ENCODE measurements at regions not wholly inside any gene's neighbourhood (a gene's known extent, or its start where the extent isn't known, plus 50 kb on each side); places are given as distances from the start of the nearest gene placed in this dataset.
A peak's percentile ranks its signal among the peaks of the same experiment; 100 is the strongest.

- no peak overlapping the region for H3K27ac ChIP-seq (ENCODE audit: extremely low read length, insufficient read depth, low read length)
- no peak overlapping the region for H3K9ac ChIP-seq (ENCODE audit: insufficient read depth, low read depth, low read length)
- H4K20me1 ChIP-seq (ENCODE audit: insufficient read depth, low read length), result no peaks in the 10 kb centered on the region
- peak overlapping the region; percentile 48 for H3K4me2 ChIP-seq (ENCODE audit: low read depth, low read length)
- no peaks in the 10 kb centered on the region for H3K9me3 ChIP-seq (ENCODE audit: low read length)
- peaks cover 18% of the 10 kb centered on the region for H3K4me1 ChIP-seq (ENCODE audit: insufficient read depth, low read length)
- ChIA-PET CTCF (ENCODE audit: low intra/inter-chr PET ratio, low total read pairs) (no interaction called here), POLR2A (interaction anchor here (1.4 kb wide), 1 partner anchor 152 kb away, joined by 3 read pairs; no protein-coding TSS in a partner anchor)
- peak overlapping the region; percentile 55 for H2AFZ ChIP-seq (ENCODE audit: low read length)
- no TSS peak for BruUV-seq (replicated peaks)
- WGBS (ENCODE audit: low lambda C conversion rate), result 4% methylated on average over 4 of the region's 4 CpGs
- ATAC-seq, result peak; percentile 73
- DNase-seq (ENCODE audit: low spot score), result no peak
- intact Hi-C loops (cut with micrococcal nuclease; ENCODE audit: unreplicated experiment) (no loop called here), in situ Hi-C loops (cut with HindIII; ENCODE audit: extremely low pct_ligation_motif_present, low pct_unique_long_range_greater_than_20kb) (no loop called here)
- H3K4me3 ChIP-seq (replicated peaks in 1 of 3; ENCODE audit: insufficient read depth in 1 of 3, low read depth in 2 of 3, low read length in 3 of 3), result peak overlapping the region in 1 of 3 experiments; percentile 5; a peak in 1 of 6 replicates
- no peaks in the 10 kb centered on the region for H3K27me3 ChIP-seq (ENCODE audit: control insufficient read depth in 1 of 2, insufficient read depth in 2 of 2, low read length in 2 of 2)
- no peaks in the 10 kb centered on the region for H3K79me2 ChIP-seq (ENCODE audit: insufficient read depth, low read length)
- FAIRE-seq, result no peak
- TF ChIP-seq DNMT1 (CRISPR knock-in tag; IDR thresholded peaks at IDR 0.05) (no peak), SMAD9 (CRISPR knock-in tag; IDR thresholded peaks at IDR 0.05) (no peak), SNAI1 (CRISPR knock-in tag; IDR thresholded peaks at IDR 0.05; ENCODE audit: borderline replicate concordance) (no peak), CREM (IDR thresholded peaks at IDR 0.05) (no peak), CREM (CRISPR knock-in tag; IDR thresholded peaks at IDR 0.05) (no peak), ZFX (CRISPR knock-in tag; IDR thresholded peaks at IDR 0.05; ENCODE audit: low read depth) (no peak), SOX6 (IDR thresholded peaks at IDR 0.05) (no peak), SOX6 (CRISPR knock-in tag; IDR thresholded peaks at IDR 0.05) (0 out of 2 replicates have a peak, but pooled peaks have one; percentile 25), ZNF414 (CRISPR knock-in tag; IDR thresholded peaks at IDR 0.05) (peak; percentile 45; the same call in 1 of the 2 replicates), PBX2 (CRISPR knock-in tag; IDR thresholded peaks at IDR 0.05) (no peak), ZFYVE20 (CRISPR knock-in tag; IDR thresholded peaks at IDR 0.05; ENCODE audit: borderline replicate concordance, low read depth) (no peak), ZNF546 (CRISPR knock-in tag; conservative IDR thresholded peaks at IDR 0.05) (no peak), ZNF446 (CRISPR knock-in tag; IDR thresholded peaks at IDR 0.05) (no peak), LCORL (IDR thresholded peaks at IDR 0.05) (no peak), LCORL (CRISPR knock-in tag; IDR thresholded peaks at IDR 0.05) (0 out of 2 replicates have a peak, but pooled peaks have one; percentile 34), TFAP4 (IDR thresholded peaks at IDR 0.05; ENCODE audit: borderline replicate concordance, low read depth) (peak; percentile 23; the same call in 1 of the 2 replicates), DRAP1 (CRISPR knock-in tag; IDR thresholded peaks at IDR 0.05) (no peak)
- H3K36me3 ChIP-seq (replicated peaks in 1 of 2; ENCODE audit: control insufficient read depth in 1 of 2, insufficient read depth in 2 of 2, low read length in 2 of 2), result no peaks in the 10 kb centered on the region
Observed at GRCh38 chr16:52256310-52257078, 290.4 kb downstream of the TOX3 start.
